HG02642 (cell line): ENCODE measurements at regions not wholly inside any gene's neighbourhood (a gene's known extent, or its start where the extent isn't known, plus 50 kb on each side); places are given as distances from the start of the nearest gene placed in this dataset.
A peak's percentile ranks its signal among the peaks of the same experiment; 100 is the strongest.
"Not testable (repeated sequence)": the region's sequence is repeated elsewhere in the genome, so short reads cannot be mapped to it uniquely, and the experiment has no call there.

Experiments used
- ATAC-seq: cut with Tn5 transposase; IDR thresholded peaks from one replicate; pipeline ENCODE4 v1.9.1; 2021; ENCODE audit warnings: mild to moderate bottlenecking; ENCODE audit not compliant: unreplicated experiment, poor library complexity

- no peak for ATAC-seq
These were observed 352.2 kb upstream of the KITLG start for GRCh38 chr12:88932457-88932856.

GRCh38 chr12:88931598-88931997, 351.3 kb upstream of the KITLG start:
- no peak for ATAC-seq

GRCh38 chr12:88925454-88925853, 345.2 kb upstream of the KITLG start:
- ATAC-seq, result no peak

- no peak for ATAC-seq
These were observed 343.9 kb upstream of the KITLG start for GRCh38 chr12:88924162-88924561.

- no peak for ATAC-seq
These were observed 343.4 kb upstream of the KITLG start for GRCh38 chr12:88923631-88924030.

GRCh38 chr12:88922816-88923215, 342.5 kb upstream of the KITLG start:
- ATAC-seq, result no peak

GRCh38 chr12:88921890-88922532, 341.7 kb upstream of the KITLG start:
- ATAC-seq, result no peak

- no peak for ATAC-seq
These were observed 341.2 kb upstream of the KITLG start for GRCh38 chr12:88921434-88921833.

GRCh38 chr12:88918161-88918560, 337.9 kb upstream of the KITLG start:
- ATAC-seq, result no peak

- no peak for ATAC-seq
These were observed 334.7 kb upstream of the KITLG start for GRCh38 chr12:88914967-88915366.

- ATAC-seq, result no peak
These were observed 329.2 kb upstream of the KITLG start for GRCh38 chr12:88909510-88909909.

GRCh38 chr12:88908345-88908744, 328.1 kb upstream of the KITLG start:
- ATAC-seq, result no peak

GRCh38 chr12:88904705-88905104, 324.4 kb upstream of the KITLG start:
- ATAC-seq, result no peak

GRCh38 chr12:88903333-88903732, 323.1 kb upstream of the KITLG start:
- no peak for ATAC-seq

- no peak for ATAC-seq
These were observed 317.5 kb upstream of the KITLG start for GRCh38 chr12:88897723-88898122.

GRCh38 chr12:88896958-88897357, 316.7 kb upstream of the KITLG start:
- ATAC-seq, result no peak

- no peak for ATAC-seq
These were observed 315.4 kb upstream of the KITLG start for GRCh38 chr12:88895634-88896033.

GRCh38 chr12:88893801-88894200, 313.5 kb upstream of the KITLG start:
- no peak for ATAC-seq

GRCh38 chr12:88891434-88891833, 311.2 kb upstream of the KITLG start:
- not testable (repeated sequence) for ATAC-seq

- ATAC-seq, result no peak
These were observed 309.2 kb upstream of the KITLG start for GRCh38 chr12:88889326-88890110.

- peak; percentile 80 for ATAC-seq
These were observed 304.3 kb upstream of the KITLG start for GRCh38 chr12:88884600-88884999.

GRCh38 chr12:88882662-88883061, 302.4 kb upstream of the KITLG start:
- ATAC-seq, result no peak
